K562 (cell line): ENCODE measurements at regions not wholly inside any gene's neighbourhood (a gene's known extent, or its start where the extent isn't known, plus 50 kb on each side); places are given as distances from the start of the nearest gene placed in this dataset.

Experiments
- ATAC-seq: fragments of 200-7000 bp; cut with Tn5 transposase; 3 replicates; pipeline ENCODE4 v1.9.1; 2020; ENCODE audit warnings: moderate library complexity
- BruUV-seq: library from RNA; stranded (reverse); fragments of 400-500 nt; replicated peaks from 2 replicates; lab custom pipeline; 2021; lab: Mats Ljungman, UMichigan
- CTCF ChIA-PET: fragments of 300-600 bp; formaldehyde crosslinking; extraction: SDS; loops from one replicate; lab custom pipeline; 2021; ENCODE audit warnings: low intra/inter-chr PET ratio; lab: Yijun Ruan, JAX
- POLR2A ChIA-PET: fragments of 300-600, 350-650 bp; sonication (Branson Sonifier 250); formaldehyde crosslinking; extraction: SDS; loops from one replicate; lab custom pipeline; 2021; ENCODE audit warnings: antibody characterized with exemption, inconsistent platforms; lab: Yijun Ruan, JAX
- DNase-seq, 4 experiments: peaks; one replicate each; pipeline versions ENCODE4 v3.0.0 to v3.0.0-alpha.2; 2011 to 2018; ENCODE audit warnings: low spot score in 3 of 4, mixed read lengths in 3 of 4; ENCODE audit errors: extremely low read depth in 1 of 4
- FAIRE-seq: peaks from 2 replicates; lab custom pipeline; 2011; peaks lifted over from hg19 to GRCh38; lab: Jason Lieb, UNC
- H2AFZ ChIP-seq: 2 replicates; pipeline ENCODE4 v1.6.0; 2011; ENCODE audit warnings: low read depth, low read length, control low read depth, inconsistent platforms
- H3K27ac ChIP-seq: fragments of 200-600 bp; 3 replicates; pipeline ENCODE4 v1.8.0; 2011; ENCODE audit warnings: low read depth, mild to moderate bottlenecking, control low read depth, inconsistent platforms, low read length, moderate library complexity, mixed read lengths; ENCODE audit errors: extremely low read depth
- H3K27me3 ChIP-seq, 2 experiments: fragments of 300-600 bp in 1 of 2; 2 replicates in 1 of 2; 3 replicates in 1 of 2; pipeline versions ENCODE4 v1.6.0 to v1.8.0; 2011; ENCODE audit warnings: inconsistent platforms in 2 of 2, low read length in 2 of 2, mild to moderate bottlenecking in 1 of 2, mixed read lengths in 1 of 2, moderate library complexity in 1 of 2; ENCODE audit not compliant: control insufficient read depth in 2 of 2, insufficient read depth in 2 of 2
- H3K36me3 ChIP-seq: fragments of 300-600 bp; 3 replicates; pipeline ENCODE4 v1.8.0; 2011; ENCODE audit warnings: mild to moderate bottlenecking, low read length, inconsistent platforms; ENCODE audit not compliant: control insufficient read depth, insufficient read depth
- H3K4me1 ChIP-seq, 2 experiments: fragments of 200-600 bp in 1 of 2; replicated peaks in 1 of 2; 2 replicates in 1 of 2; 3 replicates in 1 of 2; pipeline versions ENCODE4 v1.5.1 to v1.8.0; 2011; ENCODE audit warnings: inconsistent platforms in 2 of 2, low read length in 2 of 2, mild to moderate bottlenecking in 1 of 2, mixed read lengths in 1 of 2, moderate library complexity in 1 of 2; ENCODE audit not compliant: control insufficient read depth in 2 of 2, insufficient read depth in 2 of 2
- H3K4me2 ChIP-seq: 2 replicates; pipeline ENCODE4 v1.6.1; 2011; ENCODE audit warnings: low read length, control low read depth, inconsistent platforms, mixed read lengths; ENCODE audit not compliant: insufficient read depth
- H3K4me3 ChIP-seq: fragments of 200-600 bp; sonication (generic), shearing (Covaris generic); 2 replicates; pipeline ENCODE4 v1.5.1; 2016; ENCODE audit warnings: control low read depth, inconsistent platforms
- H3K79me2 ChIP-seq: fragments of 200-600 bp; 3 replicates; pipeline ENCODE4 v1.8.0; 2011; ENCODE audit warnings: low read length, inconsistent platforms; ENCODE audit not compliant: control insufficient read depth, insufficient read depth
- H3K9ac ChIP-seq, 2 experiments: 2 replicates each; pipeline versions ENCODE4 v1.6.0 to v1.6.1; 2011; ENCODE audit warnings: low read depth in 2 of 2, low read length in 2 of 2, control low read depth in 1 of 2, inconsistent platforms in 1 of 2, mild to moderate bottlenecking in 1 of 2, mixed read lengths in 1 of 2; ENCODE audit not compliant: insufficient read depth in 1 of 2
- H3K9me1 ChIP-seq: one replicate; pipeline ENCODE4 v1.6.0; 2011; ENCODE audit warnings: inconsistent platforms, mild to moderate bottlenecking, low read length, moderate library complexity; ENCODE audit not compliant: control insufficient read depth, insufficient read depth
- H3K9me3 ChIP-seq: replicated peaks from 2 replicates; pipeline ENCODE4 v1.5.1; 2011; ENCODE audit warnings: low read depth, low read length, inconsistent platforms; ENCODE audit not compliant: control insufficient read depth, insufficient read depth
- H4K20me1 ChIP-seq: replicated peaks from 2 replicates; pipeline ENCODE4 v1.6.1; 2011; ENCODE audit warnings: low read length, inconsistent platforms, mixed read lengths; ENCODE audit not compliant: control insufficient read depth, insufficient read depth
- CREB1 ChIP-seq, 2 experiments: sonication (generic) in 1 of 2; formaldehyde crosslinking in 1 of 2; IDR thresholded peaks; 2 replicates each; pipeline versions ENCODE4 v1.6.1 to v1.8.0; 2012 to 2022; ENCODE audit warnings: inconsistent platforms in 1 of 2, mild to moderate bottlenecking in 1 of 2, missing genetic modification reagents in 1 of 2, moderate library complexity in 1 of 2
- E2F3 ChIP-seq: fragments of 250-450 bp; sonication (Bioruptor Pico); IDR thresholded peaks from 2 replicates; pipeline ENCODE4 v1.4.0; 2020; ENCODE audit warnings: mild to moderate bottlenecking
- FOXP1 ChIP-seq: sonication (generic); formaldehyde crosslinking; IDR thresholded peaks from 2 replicates; pipeline ENCODE4 v1.8.0; 2022; ENCODE audit warnings: mild to moderate bottlenecking, missing genetic modification reagents
- HEY1 ChIP-seq: fragments of 250-450 bp; sonication (Bioruptor Pico); IDR thresholded peaks from 2 replicates; pipeline ENCODE4 v1.5.0; 2020; ENCODE audit warnings: mild to moderate bottlenecking, moderate library complexity, borderline replicate concordance
- ILF3 ChIP-seq: fragments of 450-650 bp; IDR thresholded peaks from 2 replicates; pipeline ENCODE4 v1.6.1; 2018; ENCODE audit warnings: antibody characterized with exemption, mild to moderate bottlenecking, moderate library complexity, borderline replicate concordance
- MIER1 ChIP-seq: fragments of 450-650 bp; IDR thresholded peaks from 2 replicates; pipeline ENCODE4 v1.6.1; 2016; ENCODE audit warnings: antibody characterized with exemption, mild to moderate bottlenecking, low read depth
- MYNN ChIP-seq, 2 experiments: sonication (generic); formaldehyde crosslinking in 1 of 2; IDR thresholded peaks; 2 replicates each; pipeline versions ENCODE4 v1.5.0 to v1.6.1; 2016 to 2020; ENCODE audit warnings: antibody characterized with exemption in 1 of 2, missing genetic modification reagents in 1 of 2
- POLR2G ChIP-seq: fragments of 200-400 bp; formaldehyde crosslinking; IDR thresholded peaks from 2 replicates; pipeline ENCODE4 v1.6.1; 2017; ENCODE audit warnings: low read depth, mild to moderate bottlenecking, antibody characterized with exemption, low read length, moderate library complexity
- RFX1 ChIP-seq: fragments of 450-650 bp; IDR thresholded peaks from 2 replicates; pipeline ENCODE4 v1.6.1; 2016; ENCODE audit warnings: mild to moderate bottlenecking, moderate library complexity
- SIN3A ChIP-seq, 2 experiments: fragments of 150-350 bp in 1 of 2; IDR thresholded peaks; 2 replicates each; pipeline ENCODE4 v1.6.1; 2011 to 2016; ENCODE audit warnings: borderline replicate concordance in 2 of 2, low read depth in 2 of 2, low read length in 2 of 2, mild to moderate bottlenecking in 2 of 2, moderate library complexity in 2 of 2; ENCODE audit not compliant: control insufficient read depth in 1 of 2
- TBP ChIP-seq: optimal IDR thresholded peaks from 2 replicates; pipeline ENCODE3; 2011; ENCODE audit warnings: low read depth, low read length, improper control_type of control experiment
- WHSC1 ChIP-seq: IDR thresholded peaks from one replicate; pipeline ENCODE4 v1.6.1; 2012; ENCODE audit warnings: low read length, control low read depth, inconsistent platforms
- ZBTB1 ChIP-seq: sonication (generic); formaldehyde crosslinking; IDR thresholded peaks from 2 replicates; pipeline ENCODE4 v1.8.1; 2023; ENCODE audit warnings: missing genetic modification reagents, low read depth, mild to moderate bottlenecking, borderline replicate concordance
- ZNF707 ChIP-seq: fragments of 250-450 bp; sonication (Bioruptor Pico); conservative IDR thresholded peaks from 2 replicates; pipeline ENCODE4 v1.8.0; 2022; ENCODE audit warnings: inconsistent platforms, mild to moderate bottlenecking, moderate library complexity
- WGBS: fragments of 100-300 bp; shearing (Covaris generic); methylation state at CpG from one replicate; pipeline ENCODE4 v1.1.6; 2016; ENCODE audit warnings: low coverage, mixed read lengths; ENCODE audit not compliant: insufficient coverage; ENCODE audit errors: missing lambda C conversion rate; 5-methylcytosine and 5-hydroxymethylcytosine counted together
- in situ Hi-C: fragments of 300-500 bp; cut with MboI; formaldehyde crosslinking; loops from 4 replicates; pipeline ENCODE4 v1.15.0; 2018; ENCODE audit warnings: inconsistent platforms, mixed read lengths
- intact Hi-C: fragments of 100-400 bp; cut with micrococcal nuclease; formaldehyde crosslinking; loops from 2 replicates; pipeline ENCODE4 v1.14.2; 2022
- TF ChIP-seq, protein P1 (sequence below): fragments of 450-650 bp; formaldehyde crosslinking; IDR thresholded peaks from 2 replicates; pipeline ENCODE4 v1.4.0; 2022; ENCODE audit warnings: mild to moderate bottlenecking, moderate library complexity
- TF ChIP-seq, protein P2 (sequence below): sonication (generic); formaldehyde crosslinking; IDR thresholded peaks from 2 replicates; pipeline ENCODE4 v1.8.1; 2022; ENCODE audit warnings: missing genetic modification reagents

DNA sequence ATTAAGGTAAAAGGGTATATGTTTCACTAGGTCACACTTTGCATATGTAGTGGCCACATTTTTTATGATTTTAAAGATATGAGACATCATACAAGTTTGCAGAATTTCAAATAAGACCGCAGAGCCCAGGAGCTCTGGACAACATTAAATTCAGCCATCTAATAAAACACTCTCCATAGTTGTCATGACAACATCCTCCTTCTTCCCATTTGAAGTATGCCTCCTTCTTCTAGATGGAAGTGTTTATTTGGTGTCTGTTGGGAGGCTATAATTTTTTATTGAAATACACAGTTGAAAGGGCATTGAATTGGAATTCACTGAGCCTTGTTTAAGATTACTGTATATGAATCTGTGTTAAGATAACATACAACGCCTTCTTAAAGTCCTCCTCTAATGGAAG lies 467.3 kb downstream of the CMPK2 start:
- H3K27ac ChIP-seq, result no peak overlapping the region
- no peaks in the 10 kb centered on the region for H4K20me1 ChIP-seq
- no peaks in the 10 kb centered on the region for H3K4me1 ChIP-seq
- H3K79me2 ChIP-seq, result no peaks in the 10 kb centered on the region
- no peak for TF ChIP-seq SIN3A (IDR thresholded peaks at IDR 0.05; ENCODE audit: borderline replicate concordance in 2 of 2, control insufficient read depth in 1 of 2, low read depth in 2 of 2, low read length in 2 of 2)
- TF ChIP-seq RFX1, result peak; percentile 56
- ATAC-seq (no peak), DNase-seq (no peak), FAIRE-seq (no peak)
- no peaks in the 10 kb centered on the region for H3K9me1 ChIP-seq
- no peaks in the 10 kb centered on the region for H3K9me3 ChIP-seq
- ChIA-PET POLR2A (no interaction called here), CTCF (no interaction called here)
- no peaks in the 10 kb centered on the region for H3K36me3 ChIP-seq
- H3K27me3 ChIP-seq, result no peaks in the 10 kb centered on the region
- intact Hi-C loops (no loop called here), in situ Hi-C loops (no loop called here)
- BruUV-seq, result no TSS peak
- H3K9ac ChIP-seq, result no peak overlapping the region
- no peak overlapping the region for H3K4me2 ChIP-seq
- no peak overlapping the region for H3K4me3 ChIP-seq
- no peak overlapping the region for H2AFZ ChIP-seq
- WGBS, result 0% methylated on average over 2 of the region's 2 CpGs

DNA sequence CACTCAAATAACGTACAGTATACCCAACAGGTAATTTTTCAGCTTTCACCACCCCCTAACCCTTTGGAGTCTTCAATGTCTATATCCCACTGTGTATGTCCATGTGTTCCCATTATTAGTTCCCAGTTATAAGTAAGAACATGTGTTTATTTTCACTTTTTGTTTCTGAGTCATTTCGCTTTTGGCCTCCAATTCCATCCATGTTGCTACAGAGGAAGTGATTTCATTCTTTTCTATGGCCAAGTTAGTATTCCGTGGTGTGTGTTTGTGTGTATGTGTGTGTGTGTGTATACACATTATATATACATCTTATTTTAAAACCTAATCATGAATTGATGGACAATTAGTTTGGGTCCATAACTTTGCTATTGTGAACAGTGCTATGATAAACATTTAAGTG lies 464.4 kb downstream of the CMPK2 start:
- FAIRE-seq, result no peak
- TF ChIP-seq TBP (no peak), E2F3 (CRISPR knock-in tag) (no peak), ZBTB1 (CRISPR knock-in tag) (no peak), ILF3 (no peak), HEY1 (CRISPR knock-in tag) (no peak), WHSC1 (no peak), POLR2G (no peak), FOXP1 (no peak), CREB1 (IDR thresholded peaks at IDR 0.05) (no peak), CREB1 (CRISPR knock-in tag; IDR thresholded peaks at IDR 0.05) (no peak), MYNN (IDR thresholded peaks at IDR 0.05) (no peak), MYNN (CRISPR knock-in tag; IDR thresholded peaks at IDR 0.05) (no peak), MIER1 (no peak), ZNF707 (CRISPR knock-in tag) (no peak)
- TF ChIP-seq, protein P1, sequence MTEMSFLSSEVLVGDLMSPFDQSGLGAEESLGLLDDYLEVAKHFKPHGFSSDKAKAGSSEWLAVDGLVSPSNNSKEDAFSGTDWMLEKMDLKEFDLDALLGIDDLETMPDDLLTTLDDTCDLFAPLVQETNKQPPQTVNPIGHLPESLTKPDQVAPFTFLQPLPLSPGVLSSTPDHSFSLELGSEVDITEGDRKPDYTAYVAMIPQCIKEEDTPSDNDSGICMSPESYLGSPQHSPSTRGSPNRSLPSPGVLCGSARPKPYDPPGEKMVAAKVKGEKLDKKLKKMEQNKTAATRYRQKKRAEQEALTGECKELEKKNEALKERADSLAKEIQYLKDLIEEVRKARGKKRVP (CRISPR knock-in tag), result no peak
- TF ChIP-seq, protein P2, sequence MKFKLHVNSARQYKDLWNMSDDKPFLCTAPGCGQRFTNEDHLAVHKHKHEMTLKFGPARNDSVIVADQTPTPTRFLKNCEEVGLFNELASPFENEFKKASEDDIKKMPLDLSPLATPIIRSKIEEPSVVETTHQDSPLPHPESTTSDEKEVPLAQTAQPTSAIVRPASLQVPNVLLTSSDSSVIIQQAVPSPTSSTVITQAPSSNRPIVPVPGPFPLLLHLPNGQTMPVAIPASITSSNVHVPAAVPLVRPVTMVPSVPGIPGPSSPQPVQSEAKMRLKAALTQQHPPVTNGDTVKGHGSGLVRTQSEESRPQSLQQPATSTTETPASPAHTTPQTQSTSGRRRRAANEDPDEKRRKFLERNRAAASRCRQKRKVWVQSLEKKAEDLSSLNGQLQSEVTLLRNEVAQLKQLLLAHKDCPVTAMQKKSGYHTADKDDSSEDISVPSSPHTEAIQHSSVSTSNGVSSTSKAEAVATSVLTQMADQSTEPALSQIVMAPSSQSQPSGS (CRISPR knock-in tag), result no peak

More for the DNA sequence above, 464.4 kb downstream of the CMPK2 start:
- ChIA-PET CTCF (no interaction called here), POLR2A (no interaction called here)
- BruUV-seq, result no TSS peak
- Histone ChIP-seq H3K9me1 (no peaks in the 10 kb centered on the region), H3K4me1 (no peaks in the 10 kb centered on the region), H3K27ac (no peak overlapping the region), H3K4me2 (no peak overlapping the region), H3K4me3 (no peak overlapping the region), H3K9ac (no peak overlapping the region), H2AFZ (no peak overlapping the region), H3K27me3 (no peaks in the 10 kb centered on the region), H4K20me1 (no peaks in the 10 kb centered on the region), H3K36me3 (no peaks in the 10 kb centered on the region), H3K79me2 (no peaks in the 10 kb centered on the region), H3K9me3 (no peaks in the 10 kb centered on the region)
- no peak for ATAC-seq
- intact Hi-C loops (no loop called here), in situ Hi-C loops (no loop called here)
- no peak for DNase-seq
- 2% methylated on average over 3 of the region's 3 CpGs for WGBS
